GM18505 (cell line): ENCODE measurements at regions not wholly inside any gene's neighbourhood (a gene's known extent, or its start where the extent isn't known, plus 50 kb on each side); places are given as distances from the start of the nearest gene placed in this dataset.

Experiments used
- ATAC-seq: cut with Tn5 transposase; IDR thresholded peaks from one replicate; pipeline ENCODE4 v1.9.1; 2021; ENCODE audit not compliant: unreplicated experiment
- POLR2A ChIP-seq: IDR thresholded peaks from 4 replicates; pipeline ENCODE4 v1.6.1; 2011; ENCODE audit warnings: borderline replicate concordance; ENCODE audit not compliant: insufficient read depth, insufficient read length; ENCODE audit errors: extremely low read depth

- TF ChIP-seq POLR2A = no peak
- no peak for ATAC-seq
These were observed 235.3 kb downstream of the C3orf38 start for GRCh38 chr3:88385090-88385489.

- ATAC-seq = no peak
- no peak for TF ChIP-seq POLR2A
These were observed 248.8 kb downstream of the C3orf38 start for GRCh38 chr3:88398581-88398980.

GRCh38 chr3:88403319-88403718, 253.6 kb downstream of the C3orf38 start:
- no peak for ATAC-seq
- TF ChIP-seq POLR2A = no peak

- no peak for ATAC-seq
- no peak for TF ChIP-seq POLR2A
These were observed 258.3 kb downstream of the C3orf38 start for GRCh38 chr3:88408097-88408496.

GRCh38 chr3:88408935-88409334, 259.2 kb downstream of the C3orf38 start:
- no peak for ATAC-seq
- TF ChIP-seq POLR2A = no peak

- peak; percentile 65 for ATAC-seq
- TF ChIP-seq POLR2A = no peak
These were observed 260.5 kb downstream of the C3orf38 start for GRCh38 chr3:88410259-88410658.

- no peak for ATAC-seq
- TF ChIP-seq POLR2A = no peak
These were observed 262.6 kb downstream of the C3orf38 start for GRCh38 chr3:88412346-88412745.

GRCh38 chr3:88416436-88416835, 266.7 kb downstream of the C3orf38 start:
- ATAC-seq = no peak

GRCh38 chr3:88418219-88418618, 268.5 kb downstream of the C3orf38 start:
- ATAC-seq = no peak

More at GRCh38 chr3:88416436-88416835, 266.7 kb downstream of the C3orf38 start:
- TF ChIP-seq POLR2A = no peak

GRCh38 chr3:88433568-88433967, 283.8 kb downstream of the C3orf38 start:
- peak; percentile 99 for ATAC-seq
- TF ChIP-seq POLR2A = no peak

More at GRCh38 chr3:88418219-88418618, 268.5 kb downstream of the C3orf38 start:
- no peak for TF ChIP-seq POLR2A

- no peak for ATAC-seq
- no peak for TF ChIP-seq POLR2A
These were observed 284.2 kb downstream of the C3orf38 start for GRCh38 chr3:88434001-88434400.

- no peak for TF ChIP-seq POLR2A
- ATAC-seq = peak; percentile 86
These were observed 290.9 kb downstream of the C3orf38 start for GRCh38 chr3:88440701-88441100.

- no peak for ATAC-seq
- no peak for TF ChIP-seq POLR2A
These were observed 293.3 kb downstream of the C3orf38 start for GRCh38 chr3:88443066-88443465.

GRCh38 chr3:88444251-88444650, 294.5 kb downstream of the C3orf38 start:
- no peak for TF ChIP-seq POLR2A
- ATAC-seq = no peak

- TF ChIP-seq POLR2A = no peak
- no peak for ATAC-seq
These were observed 302.5 kb downstream of the C3orf38 start for GRCh38 chr3:88452228-88452627.
